ENCODE measurements at regions not wholly inside any gene's neighbourhood (a gene's known extent, or its start where the extent isn't known, plus 50 kb on each side); places are given as distances from the start of the nearest gene placed in this dataset.
"Not testable (repeated sequence)": the region's sequence is repeated elsewhere in the genome, so short reads cannot be mapped to it uniquely, and the experiment has no call there.

GRCh38 chr9:13809401-13809800 lies 504.5 kb downstream of the NFIB start:
- no peak for DNase-seq

- no peak for DNase-seq
Measured at GRCh38 chr9:13807118-13807517, 506.8 kb downstream of the NFIB start.

- DNase-seq, result no peak
Measured at GRCh38 chr9:13806714-13807113, 507.2 kb downstream of the NFIB start.

GRCh38 chr9:13805546-13805945 lies 508.4 kb downstream of the NFIB start:
- no peak for DNase-seq

GRCh38 chr9:13804532-13804931 lies 509.4 kb downstream of the NFIB start:
- no peak for DNase-seq

- no peak for DNase-seq
Measured at GRCh38 chr9:13800776-13801175, 513.2 kb downstream of the NFIB start.

GRCh38 chr9:13797701-13798100 lies 516.2 kb downstream of the NFIB start:
- not testable (repeated sequence) for DNase-seq

GRCh38 chr9:13791816-13792215 lies 512.3 kb upstream of the MPDZ start:
- DNase-seq, result no peak

- DNase-seq, result no peak
Measured at GRCh38 chr9:13790055-13790454, 510.6 kb upstream of the MPDZ start.

- DNase-seq, result no peak
Measured at GRCh38 chr9:13787234-13787833, 507.8 kb upstream of the MPDZ start.

GRCh38 chr9:13786711-13787110 lies 507.2 kb upstream of the MPDZ start:
- DNase-seq, result no peak

- DNase-seq, result no peak
Measured at GRCh38 chr9:13786131-13786530, 506.6 kb upstream of the MPDZ start.

- no peak for DNase-seq
Measured at GRCh38 chr9:13779106-13779505, 499.6 kb upstream of the MPDZ start.

- DNase-seq, result no peak
Measured at GRCh38 chr9:13778631-13779030, 499.1 kb upstream of the MPDZ start.

GRCh38 chr9:13770956-13771355 lies 491.5 kb upstream of the MPDZ start:
- no peak for DNase-seq

GRCh38 chr9:13769641-13770040 lies 490.1 kb upstream of the MPDZ start:
- no peak for DNase-seq

GRCh38 chr9:13769006-13769405 lies 489.5 kb upstream of the MPDZ start:
- no peak for DNase-seq

- no peak for DNase-seq
Measured at GRCh38 chr9:13762209-13762608, 482.7 kb upstream of the MPDZ start.

GRCh38 chr9:13759551-13759950 lies 480.1 kb upstream of the MPDZ start:
- no peak for DNase-seq

- DNase-seq, result no peak
Measured at GRCh38 chr9:13758936-13759335, 479.4 kb upstream of the MPDZ start.

GRCh38 chr9:13756943-13757342 lies 477.5 kb upstream of the MPDZ start:
- no peak for DNase-seq

GRCh38 chr9:13755551-13755950 lies 476.1 kb upstream of the MPDZ start:
- DNase-seq, result no peak

GRCh38 chr9:13750639-13751038 lies 471.1 kb upstream of the MPDZ start:
- no peak for DNase-seq

- no peak for DNase-seq
Measured at GRCh38 chr9:13750061-13750460, 470.6 kb upstream of the MPDZ start.

- no peak for DNase-seq
Measured at GRCh38 chr9:13746876-13747275, 467.4 kb upstream of the MPDZ start.
